DMS114 treated with DMSO at 0.1 percent for 48 hours (cell line): ENCODE measurements at regions not wholly inside any gene's neighbourhood (a gene's known extent, or its start where the extent isn't known, plus 50 kb on each side); places are given as distances from the start of the nearest gene placed in this dataset.
"Not testable (repeated sequence)": the region's sequence is repeated elsewhere in the genome, so short reads cannot be mapped to it uniquely, and the experiment has no call there.

Experiments
- DNase-seq: peaks from one replicate; lab custom pipeline; 2025; ENCODE audit not compliant: unreplicated experiment; lab: John Stamatoyannopoulos, UW

DNA sequence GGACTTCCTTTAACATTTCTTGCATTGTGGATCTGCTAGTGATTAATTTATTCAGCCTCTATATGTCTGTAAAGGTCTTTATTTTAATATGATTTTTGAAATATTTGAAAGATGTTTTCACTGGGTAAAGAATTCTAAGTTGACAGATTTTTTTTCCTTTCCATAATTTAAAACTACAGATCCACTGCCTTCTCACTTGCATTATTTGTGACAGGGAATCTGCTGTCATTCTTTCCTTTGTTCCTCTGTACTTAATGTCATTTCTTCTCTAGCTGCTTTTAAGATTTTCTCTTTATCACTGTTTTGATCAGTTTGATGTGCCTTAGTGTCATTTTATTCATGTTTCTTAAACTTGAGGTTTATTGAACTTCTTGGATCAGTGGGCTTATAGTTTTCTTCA lies 159.9 kb downstream of the CYB561 start:
- DNase-seq = no peak

DNA sequence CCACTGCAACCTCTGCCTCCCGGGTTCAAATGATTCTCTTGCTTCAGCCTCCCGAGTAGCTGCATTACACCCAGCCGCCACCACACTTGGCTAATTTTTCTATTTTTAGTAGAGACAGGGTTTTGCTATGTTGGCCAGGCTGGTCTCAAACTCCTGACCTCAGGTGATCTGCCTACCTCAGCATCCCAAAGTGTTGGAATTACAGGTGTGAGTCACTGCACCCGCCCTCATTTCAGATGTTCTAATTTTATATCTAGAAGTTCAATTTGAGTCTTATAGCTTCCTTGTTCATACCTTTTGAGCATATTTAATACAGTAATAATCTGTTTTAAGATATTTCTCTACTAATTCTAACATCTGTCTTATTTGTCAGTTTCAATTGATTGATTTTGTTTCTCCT lies 159.1 kb downstream of the CYB561 start:
- DNase-seq = not testable (repeated sequence)

DNA sequence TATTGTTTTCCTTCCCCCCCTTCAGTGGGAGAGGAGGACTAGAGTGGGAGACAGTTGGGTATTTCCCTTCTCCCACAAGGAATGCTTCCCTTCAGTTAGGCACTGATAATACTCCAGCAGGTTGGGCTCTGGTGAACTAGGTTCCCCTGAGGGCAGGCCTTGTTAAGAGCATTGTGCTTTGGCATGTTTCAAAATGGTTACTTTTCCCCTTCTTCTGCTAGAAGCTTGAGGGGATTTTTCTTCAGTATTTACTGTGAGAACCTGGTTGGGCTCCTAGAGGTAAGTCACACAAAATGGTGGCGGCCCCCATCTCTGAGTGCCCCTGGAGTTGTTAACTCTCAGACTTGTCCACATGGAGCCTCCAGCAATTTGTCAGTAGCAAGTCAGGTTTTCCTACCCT lies 156.2 kb downstream of the CYB561 start:
- no peak for DNase-seq

DNA sequence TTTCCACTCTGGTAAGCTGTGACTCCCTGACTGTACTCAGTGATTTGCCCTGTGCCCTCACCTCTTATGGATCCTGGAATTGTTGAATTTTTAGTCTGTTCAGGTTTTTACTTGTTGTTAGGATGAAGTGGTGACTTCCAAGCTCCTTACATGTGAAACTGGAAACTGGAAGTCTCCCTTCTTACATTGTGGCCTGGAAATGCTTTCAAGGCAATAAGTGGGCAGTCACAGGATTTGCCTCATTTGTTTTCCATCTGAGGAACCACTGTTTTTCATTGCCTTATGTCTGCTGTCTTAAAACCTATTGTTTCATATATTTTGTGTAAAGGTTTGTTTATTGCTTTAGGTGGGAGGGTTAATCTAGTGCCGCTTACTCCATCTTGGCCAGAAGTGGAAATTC lies 155.8 kb downstream of the CYB561 start:
- no peak for DNase-seq

DNA sequence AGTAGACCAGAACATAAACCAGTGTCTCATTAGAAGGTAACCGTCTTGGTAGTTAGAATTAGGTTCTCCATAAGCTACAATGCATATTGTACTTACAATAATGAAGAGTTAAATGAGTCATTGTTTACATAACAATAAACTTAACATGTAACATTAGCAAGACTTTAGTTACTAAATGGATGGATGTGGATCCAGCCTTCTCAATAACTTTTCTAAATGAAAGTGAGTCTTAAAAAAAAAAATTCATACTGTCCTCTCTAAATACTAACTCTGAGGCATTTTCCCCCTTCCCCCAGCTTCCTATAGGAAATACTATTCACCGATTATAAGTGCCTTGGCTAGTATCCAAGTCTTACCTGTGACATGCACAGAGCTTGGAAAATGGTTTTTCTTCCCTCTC lies 155.3 kb downstream of the CYB561 start:
- DNase-seq = no peak

DNA sequence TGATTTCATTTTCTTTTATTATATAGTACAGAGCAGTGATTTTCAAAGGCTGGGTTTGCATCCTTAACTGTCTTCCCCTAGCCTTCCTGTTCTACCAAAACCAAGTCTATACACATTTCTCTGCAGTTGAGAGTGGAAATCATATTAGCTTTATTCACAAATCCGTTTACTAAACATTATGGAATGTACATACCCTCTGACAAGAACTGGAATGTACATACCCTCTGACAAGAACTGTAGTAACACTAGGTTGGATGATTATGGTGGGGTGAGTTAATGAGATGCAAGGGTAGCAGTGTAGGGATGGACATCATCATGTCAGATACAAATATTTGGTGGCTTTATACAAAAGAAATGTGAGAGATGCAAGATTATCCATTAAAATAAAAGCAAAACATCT lies 154.8 kb downstream of the CYB561 start:
- no peak for DNase-seq

DNA sequence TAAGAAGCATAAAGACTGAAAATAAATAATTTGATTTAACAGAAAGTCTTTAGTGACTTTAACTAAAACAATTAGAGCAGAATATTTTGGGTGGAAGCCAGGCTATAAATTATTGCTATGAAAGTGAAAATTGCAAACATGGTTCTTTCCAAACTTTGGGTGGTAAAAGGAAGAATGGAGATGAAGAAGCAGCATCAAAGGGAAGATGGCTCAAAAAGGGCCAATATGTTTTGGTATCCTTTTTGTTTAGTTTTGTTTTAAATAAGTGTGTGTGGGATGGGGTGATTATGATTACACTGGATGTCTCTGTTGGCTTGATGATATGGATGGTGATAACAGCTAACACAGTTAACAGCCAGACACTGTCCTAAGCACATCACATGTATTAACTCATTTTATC lies 153.7 kb downstream of the CYB561 start:
- no peak for DNase-seq

DNA sequence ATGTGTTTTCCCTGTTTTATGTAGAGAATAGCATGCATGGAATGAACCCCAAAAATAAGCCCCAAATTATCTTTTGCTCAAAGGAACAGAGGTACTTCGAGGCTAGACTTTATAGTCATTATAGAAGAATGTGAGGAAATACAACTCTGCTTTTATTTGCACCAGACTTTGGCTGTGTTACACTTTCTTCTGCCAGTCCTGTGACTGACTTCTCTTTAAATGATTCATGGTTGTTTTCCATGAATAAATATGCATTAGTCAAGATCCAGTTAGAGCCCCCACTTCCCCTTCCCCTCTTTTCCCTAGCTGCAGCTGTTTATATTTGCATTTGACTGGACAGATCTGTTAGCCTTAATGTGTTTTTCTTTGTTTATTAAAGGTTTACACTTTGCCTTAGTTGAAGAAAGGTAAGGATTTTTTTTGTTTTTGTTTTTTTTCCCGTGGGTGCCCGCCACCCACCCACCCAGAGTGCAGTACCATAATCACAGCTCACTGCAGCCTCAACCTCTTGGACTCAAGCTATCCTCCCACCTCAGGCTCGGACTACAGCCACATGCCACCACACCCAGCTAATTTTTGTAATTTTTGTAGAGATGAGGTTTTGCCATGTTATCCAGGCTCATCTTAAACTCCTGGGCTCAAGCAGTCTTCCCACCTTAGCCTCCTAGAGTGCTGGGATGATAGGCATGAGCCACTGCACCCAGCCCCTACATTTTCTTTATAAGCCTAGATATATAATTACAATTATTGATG lies 152.6 kb downstream of the CYB561 start:
- no peak for DNase-seq

DNA sequence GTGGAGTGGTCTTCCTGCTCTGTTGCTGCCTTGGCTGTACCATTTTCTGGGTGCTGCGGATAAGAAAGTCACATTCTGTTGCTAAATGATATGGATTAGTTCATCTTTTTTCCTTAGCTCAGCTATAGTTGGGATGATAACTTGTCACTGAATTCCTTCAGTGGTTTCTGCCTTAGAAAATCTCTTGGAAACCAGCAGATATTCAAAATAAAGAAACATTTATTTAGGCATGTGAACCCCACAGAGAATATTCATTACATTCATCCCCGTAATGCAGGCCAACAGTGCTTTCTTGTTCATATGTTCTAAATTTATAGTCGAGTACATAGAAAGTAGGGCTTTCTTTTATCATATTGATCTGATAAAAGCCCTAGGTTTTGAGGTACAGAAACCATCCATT lies 151.3 kb downstream of the CYB561 start:
- DNase-seq = no peak

DNA sequence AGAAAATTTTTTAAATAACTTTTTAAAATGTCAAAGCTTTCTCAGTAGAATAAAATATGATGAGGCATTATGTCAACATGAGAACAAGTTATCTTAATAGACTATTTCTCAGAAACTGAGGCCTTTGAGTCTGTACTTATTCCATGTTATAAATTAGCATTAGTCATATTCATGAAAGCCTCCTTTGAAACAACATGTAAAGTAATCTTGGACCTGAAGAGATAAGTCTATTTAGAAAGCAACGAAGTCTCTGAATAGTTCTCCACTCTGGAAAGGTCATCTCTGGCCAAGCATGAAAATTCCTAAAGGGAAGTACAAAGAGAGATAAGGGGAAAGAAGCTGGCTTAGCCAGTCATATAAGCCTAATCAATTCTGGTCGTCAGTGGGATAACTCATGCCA lies 150.8 kb downstream of the CYB561 start:
- no peak for DNase-seq

DNA sequence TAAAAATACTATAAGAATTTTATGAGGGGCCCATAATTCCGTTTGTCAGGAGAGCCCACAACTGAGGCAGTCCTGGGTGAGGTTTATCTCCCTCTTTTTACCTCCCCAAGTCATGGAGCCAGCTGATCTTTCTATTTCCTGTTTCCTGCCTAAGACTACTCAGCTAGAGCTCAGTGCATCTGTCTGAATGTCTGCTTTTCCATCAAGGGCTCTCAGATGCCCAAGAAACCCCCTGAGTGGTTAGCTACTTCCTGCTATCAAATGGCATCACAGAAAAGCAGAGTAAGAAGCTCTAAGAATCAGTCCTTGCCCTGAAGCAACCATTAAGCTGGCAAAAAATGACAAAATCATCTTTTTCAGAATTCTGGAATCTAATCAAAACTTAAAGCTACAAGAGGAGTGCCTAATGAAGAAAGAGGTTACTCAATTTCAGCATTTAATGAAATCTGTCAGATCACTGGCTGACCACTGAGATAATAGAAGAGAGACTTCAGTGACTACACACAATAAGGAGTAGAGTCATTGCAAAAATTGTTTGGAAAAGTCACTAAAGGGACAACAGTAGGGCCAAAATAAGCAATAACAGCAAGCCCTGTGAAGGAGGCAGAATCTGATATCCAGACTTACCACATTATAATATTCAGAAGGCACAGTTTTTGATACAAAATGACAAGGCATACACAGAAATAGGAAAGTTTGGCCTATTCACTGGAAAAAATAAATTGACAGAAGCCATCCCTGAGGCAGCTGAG lies 150.1 kb downstream of the CYB561 start:
- no peak for DNase-seq

DNA sequence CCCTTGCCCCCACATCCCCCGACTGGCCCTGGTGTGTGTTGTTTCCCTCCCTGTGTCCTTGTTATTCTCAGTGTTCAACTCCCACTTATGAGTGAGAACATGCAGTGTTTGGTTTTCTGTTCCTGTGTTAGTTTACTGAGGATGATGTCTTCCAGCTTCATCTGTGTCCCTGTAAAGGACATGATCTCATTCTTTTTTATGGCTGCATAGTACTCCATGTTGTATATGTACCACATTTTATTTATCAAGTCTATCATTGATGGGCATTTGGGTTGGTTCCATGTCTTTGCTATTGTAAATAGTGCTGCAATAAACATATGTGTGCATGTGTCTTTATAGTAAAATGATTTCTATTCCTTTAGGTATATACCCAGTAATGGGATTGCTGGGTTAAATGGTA lies 147.2 kb downstream of the CYB561 start:
- not testable (repeated sequence) for DNase-seq

DNA sequence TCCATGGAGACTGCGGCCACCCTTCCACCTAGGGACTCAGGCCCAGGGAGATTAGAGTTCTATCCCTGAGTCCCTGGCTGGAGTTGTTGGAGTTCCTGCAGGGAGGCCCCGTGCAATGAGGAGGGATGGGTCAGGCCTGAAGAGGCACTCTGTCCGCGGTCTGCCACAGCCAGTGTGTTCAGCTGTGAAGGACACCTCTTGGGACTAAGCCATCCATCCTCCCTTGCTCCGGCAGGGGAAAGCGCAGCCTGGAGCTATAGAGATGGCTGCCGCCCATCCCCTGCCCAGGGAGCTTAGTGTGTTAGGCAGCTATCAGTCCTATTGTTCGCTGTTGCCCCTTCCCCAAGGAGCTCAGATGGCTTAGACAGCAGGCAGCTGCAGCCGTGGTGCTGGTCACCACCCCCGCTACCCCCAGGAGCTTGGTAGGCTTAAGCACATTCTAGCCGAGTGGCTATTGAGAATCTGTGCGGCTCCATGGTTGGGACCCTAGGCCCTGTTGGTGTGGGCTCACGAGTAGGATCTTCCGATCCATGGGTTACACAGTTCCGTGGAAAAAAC lies 141.3 kb downstream of the CYB561 start:
- DNase-seq = no peak

DNA sequence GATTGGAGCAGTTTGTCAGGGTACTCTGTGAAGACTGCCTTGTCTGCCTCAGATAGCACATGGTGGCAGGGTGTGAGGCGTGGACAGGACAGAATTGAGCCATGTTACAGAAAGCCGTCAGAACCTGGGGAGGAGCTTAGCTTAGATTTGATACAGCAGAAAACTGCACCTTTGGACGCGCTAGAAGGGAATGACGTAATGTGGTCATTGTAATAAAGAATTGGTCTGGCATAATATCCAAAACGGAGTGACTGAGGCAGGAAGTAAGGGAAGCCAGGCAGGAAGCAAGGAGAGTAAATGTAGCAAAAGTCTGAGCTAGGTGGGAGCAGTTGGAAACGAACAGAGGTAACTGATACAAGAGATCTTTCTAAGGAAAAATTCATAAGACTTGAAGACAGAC lies 140.2 kb downstream of the CYB561 start:
- DNase-seq = no peak

DNA sequence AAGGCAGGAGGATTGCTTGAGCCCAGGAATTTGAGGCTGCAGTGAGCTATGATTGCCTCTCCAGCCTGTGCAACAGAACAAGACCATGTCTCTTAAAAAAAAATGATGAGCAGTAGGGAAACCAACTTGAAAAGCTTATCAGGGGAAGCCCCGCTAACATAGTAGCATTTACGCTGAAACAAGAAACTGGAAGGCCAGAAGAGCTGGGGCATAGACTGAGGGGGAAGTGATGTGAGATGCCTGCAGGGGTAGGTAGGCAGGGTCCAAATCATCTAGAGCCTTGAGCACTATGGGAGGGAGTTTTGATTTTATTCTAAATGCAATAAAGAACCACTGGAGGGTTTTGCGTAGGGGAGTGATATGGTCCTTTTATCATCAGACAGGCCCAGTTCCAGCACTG lies 139.3 kb downstream of the CYB561 start:
- no peak for DNase-seq

DNA sequence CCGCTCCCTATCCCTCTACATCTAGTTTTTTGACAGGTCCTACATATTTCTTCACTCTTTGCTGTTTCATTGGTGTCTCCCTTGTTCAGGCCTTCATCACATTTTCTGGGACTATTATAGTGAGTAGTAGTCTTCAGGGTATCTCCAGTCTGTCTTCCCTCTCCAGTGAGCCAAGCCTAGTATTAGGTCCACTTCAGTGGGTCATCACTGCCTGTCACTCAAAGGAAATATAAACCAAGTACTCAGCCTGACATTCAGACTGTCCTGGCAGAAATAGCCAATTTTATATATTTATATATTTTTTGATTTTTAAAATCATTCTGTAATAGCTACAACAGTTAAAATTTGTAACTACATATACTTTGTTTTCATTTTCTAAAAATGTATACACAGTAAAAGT lies 137.8 kb downstream of the CYB561 start:
- DNase-seq = no peak

DNA sequence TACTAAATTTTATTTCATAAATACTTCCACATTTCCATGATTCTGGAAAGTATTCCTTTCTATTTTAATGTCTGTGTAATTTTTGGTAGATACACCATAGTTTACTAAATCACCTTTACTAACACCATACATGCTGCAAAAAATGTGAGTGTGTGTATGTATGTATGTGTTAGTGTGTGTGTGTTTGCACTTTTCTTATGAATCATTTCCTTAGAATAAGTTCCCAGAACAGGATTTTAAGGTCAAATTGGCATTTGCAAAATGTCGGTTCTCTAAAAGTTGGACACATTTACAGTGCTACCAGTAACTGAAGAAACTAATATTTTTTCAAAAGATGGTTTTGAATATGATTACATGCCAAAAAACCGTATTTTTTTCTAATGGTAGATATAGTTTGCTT lies 137.1 kb downstream of the CYB561 start:
- DNase-seq = no peak

DNA sequence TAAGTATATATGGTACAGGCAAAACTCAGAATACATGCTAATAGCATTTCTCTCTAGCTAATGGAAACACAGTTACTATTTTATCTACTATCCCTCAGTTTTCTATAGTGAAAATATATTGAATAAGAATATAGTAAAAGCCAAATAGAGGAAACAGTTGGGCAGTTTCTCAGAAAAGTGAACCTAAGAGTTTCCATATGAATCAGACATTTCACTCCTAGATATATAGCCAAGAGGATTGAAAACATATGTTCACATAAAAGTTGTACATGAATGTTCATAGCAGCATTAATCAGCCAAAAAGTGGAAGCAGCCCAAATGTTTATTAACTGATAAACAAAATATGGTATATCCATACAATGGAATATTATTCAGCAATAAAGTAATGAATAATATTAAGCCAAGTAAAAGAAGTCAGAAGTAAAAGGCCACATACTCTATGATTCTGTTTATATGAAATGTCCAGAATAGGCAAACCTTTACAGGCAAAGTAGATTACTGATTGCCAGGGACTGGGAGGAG lies 134.6 kb downstream of the CYB561 start:
- DNase-seq = no peak

DNA sequence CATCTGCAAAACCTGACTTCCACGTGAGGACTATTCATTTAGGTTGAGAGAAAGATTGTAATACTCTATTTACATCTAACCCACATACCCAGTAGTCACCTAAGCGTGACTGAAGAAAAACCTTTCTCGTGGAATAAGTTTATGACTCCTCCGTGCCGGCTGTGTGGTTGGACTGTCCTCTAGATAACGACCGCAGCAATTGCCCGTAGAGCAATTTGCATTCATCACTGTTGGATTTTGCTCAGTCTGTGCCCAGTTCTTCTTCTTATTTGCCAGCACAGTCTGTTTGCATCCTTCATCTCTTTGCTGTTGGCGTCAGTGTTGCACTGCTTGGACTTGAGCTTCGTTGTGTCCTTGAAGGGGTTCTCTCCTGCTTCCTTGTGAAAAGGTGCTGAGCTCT lies 131.3 kb downstream of the CYB561 start:
- DNase-seq = no peak

DNA sequence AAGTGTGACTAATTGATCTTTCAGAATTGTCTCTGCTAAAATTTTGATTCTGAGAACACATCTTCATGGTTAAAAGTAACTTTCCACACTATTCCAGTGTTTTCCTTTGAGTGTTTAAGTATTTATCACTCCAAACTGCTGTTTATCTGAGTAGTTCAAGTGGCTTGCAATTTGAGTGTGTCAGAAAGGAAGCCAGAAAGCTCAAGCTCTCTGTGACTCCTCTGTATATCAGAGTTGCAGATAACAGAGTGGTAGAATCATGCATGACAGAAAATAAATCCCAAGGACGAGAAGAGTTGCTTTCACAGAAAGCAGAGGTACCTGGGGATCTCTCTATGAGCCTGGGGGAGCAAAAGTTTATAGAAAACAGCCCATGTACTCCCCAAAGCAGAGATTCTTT lies 130.0 kb downstream of the CYB561 start:
- DNase-seq = no peak

DNA sequence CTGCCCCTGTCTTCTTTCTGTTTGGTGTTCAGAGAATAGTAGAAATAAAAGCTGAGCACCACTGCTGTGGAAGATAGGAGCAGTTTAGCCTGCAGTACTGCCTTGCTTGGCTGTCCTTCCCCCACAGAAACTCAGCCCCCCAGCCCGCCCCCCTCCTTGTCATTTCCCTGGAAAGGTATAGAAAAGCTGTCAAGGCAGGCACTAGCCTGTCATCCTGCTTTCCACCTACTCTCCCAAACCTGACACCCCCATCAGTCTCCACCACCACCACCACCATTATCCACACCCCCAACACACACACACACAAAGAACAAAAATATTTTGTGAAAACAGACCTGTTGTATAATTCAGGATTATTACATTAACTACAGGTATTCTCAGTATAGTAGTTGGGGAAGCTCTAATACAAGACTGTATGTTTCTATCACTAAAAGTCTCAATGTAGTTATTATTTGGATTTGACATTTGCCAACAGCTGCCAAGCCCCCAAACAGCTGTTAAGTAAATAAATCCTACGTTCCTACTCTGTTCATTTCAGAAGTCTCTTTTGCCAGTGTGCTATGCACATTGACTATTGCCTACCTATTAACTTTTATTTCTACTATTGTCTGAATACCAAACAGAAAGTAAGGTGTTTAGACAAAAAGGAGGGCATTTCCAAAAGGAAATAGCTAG lies 128.8 kb downstream of the CYB561 start:
- DNase-seq = no peak

DNA sequence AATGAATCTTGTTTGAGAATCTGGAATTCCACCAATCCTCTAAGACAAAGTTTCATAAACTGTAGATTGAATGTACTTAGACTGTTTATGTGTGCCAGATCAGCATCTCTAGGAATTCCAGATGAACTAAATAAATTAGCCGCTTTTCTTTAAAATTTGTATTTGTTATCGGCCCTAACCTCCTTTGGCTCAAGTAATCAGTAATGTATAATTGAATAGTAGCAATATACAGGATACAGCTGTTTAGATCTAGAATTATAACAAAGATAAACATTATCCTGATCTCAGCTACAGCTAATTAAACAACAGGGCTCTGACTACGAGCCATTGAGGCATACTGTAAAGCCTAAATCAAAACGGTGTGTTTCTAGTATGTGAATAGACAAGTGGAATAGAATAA lies 120.3 kb downstream of the CYB561 start:
- DNase-seq = no peak
